ENCODE measurements at regions not wholly inside any gene's neighbourhood (a gene's known extent, or its start where the extent isn't known, plus 50 kb on each side); places are given as distances from the start of the nearest gene placed in this dataset.
"Not testable (repeated sequence)": the region's sequence is repeated elsewhere in the genome, so short reads cannot be mapped to it uniquely, and the experiment has no call there.

DNA sequence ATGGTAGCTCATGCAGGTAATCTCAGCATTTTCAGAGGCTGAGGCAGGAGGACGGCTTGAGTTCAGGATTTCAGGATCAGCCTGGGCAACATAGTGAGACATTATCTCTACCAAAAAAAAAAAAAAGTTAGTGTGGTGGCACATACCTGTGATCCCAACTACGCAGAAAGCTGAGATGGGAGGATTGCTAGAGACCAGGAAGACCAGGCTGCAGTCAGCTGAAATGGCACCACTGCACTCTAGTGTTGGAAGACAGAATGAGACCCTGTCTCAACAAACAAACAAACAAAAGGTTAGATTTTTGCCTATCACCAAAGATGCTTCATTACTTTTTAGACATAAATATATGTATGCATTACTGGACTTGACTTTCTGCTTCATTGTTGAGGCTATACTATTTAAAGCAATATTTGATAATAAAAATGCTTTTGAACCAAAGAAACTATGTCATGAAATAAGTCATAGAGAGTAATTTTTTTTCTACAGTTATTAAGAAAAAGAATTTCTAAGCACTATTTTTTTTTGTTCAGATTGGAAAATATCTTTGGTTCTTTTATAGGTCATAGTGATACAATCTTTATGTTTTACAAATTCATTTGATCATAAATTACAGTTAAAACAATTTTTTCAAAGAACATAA is 1180.1 kb upstream of the ATXN8OS start:
- no peak for DNase-seq

DNA sequence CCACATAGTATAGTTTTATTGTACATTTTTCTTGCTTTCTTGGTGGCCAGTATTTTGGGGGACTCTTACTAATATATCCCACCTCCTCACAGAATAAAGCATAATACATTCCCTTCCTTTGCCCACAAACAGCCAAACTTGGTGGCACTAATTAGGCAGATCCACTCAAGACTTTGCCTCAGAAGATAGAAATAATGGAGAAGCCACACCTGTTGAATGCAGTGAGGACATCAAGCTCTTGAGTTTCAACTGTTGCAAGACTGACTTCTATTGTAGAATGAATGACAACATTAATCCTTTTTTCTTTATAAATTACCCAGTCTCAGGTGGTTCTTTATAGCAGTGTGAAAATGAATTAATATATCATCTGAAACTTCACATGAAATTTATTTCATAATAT is 1183.6 kb upstream of the ATXN8OS start:
- DNase-seq = no peak

DNA sequence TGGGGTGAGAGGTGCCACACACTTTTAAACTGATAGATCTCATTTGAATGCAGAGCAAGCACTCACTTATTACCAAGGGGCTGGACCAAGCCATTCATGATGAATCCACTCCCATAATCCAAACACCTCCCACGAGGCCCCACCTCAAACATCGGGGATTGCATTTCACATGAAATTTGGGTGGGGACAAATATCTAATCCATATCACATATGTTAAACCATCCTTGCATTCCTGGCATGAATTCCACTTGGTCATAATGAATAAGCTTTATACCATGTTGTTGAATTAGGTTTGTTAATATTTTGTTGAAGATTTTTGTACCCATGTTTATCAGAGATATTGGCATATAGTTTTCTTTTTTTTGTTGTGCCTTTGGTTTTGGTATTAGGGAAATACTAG is 1198.7 kb upstream of the ATXN8OS start:
- DNase-seq = no peak

DNA sequence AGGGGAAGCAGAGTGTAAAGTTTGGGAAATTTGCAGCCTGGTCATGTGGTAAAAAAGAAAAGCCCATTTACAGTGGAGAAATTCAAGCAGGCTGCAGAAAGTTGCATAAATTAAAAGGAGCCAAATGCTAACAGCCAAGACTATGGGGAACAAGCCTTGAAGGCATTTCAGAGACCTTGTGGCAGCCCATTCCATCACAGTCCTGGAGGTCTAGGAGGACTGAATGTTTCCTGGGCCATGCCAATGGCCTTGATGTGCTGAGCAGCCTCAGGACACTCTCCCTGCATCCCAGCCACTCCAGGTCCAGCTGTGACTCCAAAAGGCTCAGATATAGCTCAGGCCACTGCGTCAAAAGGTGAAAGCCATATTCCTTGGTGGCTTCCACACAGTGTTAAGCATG is 1202.4 kb upstream of the ATXN8OS start:
- DNase-seq = no peak

DNA sequence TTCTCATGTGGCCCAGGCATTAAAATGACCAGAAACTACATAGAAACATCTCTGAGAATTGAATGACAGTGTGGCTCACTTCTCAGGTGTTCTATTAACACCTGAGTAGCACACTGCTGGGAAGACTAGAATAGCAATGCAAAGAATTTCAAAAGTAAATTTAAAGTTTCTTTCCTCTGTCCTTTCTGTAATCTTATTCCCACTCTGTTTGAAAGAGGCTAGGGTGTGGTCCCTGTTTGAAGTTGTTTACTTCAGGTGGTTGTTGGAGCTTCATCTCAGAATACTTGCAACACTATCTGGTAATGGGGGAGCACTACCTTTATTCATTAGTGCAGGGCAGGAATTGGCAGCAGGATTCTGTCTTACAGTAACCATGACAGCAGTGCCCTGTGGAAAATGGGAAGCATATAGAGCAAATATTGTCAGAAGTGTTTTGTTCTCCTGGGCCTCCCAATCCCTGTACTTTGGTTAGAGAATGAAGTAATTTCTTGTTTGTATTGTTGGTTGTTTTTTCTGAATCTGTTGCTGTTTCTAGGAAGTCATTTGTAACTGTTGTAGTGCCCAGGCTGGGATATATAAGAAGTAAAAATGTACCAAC is 1210.2 kb upstream of the ATXN8OS start:
- DNase-seq = no peak

DNA sequence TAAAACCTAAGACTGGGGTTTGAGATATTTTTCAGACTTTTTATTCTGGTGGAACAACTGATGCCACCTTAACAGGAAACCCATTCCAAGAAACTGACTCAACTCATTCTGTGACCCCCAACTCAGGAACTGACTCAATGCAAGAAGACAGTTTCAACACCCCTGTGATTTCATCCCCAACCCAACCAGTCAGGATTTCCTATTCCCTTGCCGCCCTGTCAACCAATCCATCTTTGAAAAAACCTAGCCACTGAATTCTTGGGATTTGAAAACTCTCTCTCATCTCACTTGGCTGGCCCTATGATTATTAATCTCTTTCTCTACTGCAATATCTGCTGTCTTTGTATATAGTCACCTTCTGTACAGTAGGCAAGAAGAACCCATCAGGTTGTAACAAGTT is 1211.9 kb upstream of the ATXN8OS start:
- DNase-seq = no peak

DNA sequence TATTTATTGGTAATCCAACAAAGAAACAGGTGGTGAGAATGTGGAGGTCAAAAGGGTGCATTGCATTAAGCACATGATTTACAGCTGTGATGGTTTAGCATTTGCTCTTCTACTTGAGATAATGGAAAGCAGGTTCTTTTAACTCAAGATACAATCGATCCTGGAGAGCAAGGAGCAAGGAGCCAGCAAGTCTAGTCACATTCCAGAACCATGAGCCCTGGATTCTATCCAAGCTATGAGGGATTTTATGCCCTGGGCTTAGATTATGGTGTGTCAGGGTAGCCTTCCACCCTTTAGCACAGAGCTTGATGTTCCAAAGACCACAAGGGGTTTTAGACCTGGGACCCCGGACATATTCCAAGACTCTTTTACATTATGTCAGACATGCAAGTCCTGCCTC is 1213.9 kb upstream of the ATXN8OS start:
- DNase-seq = not testable (repeated sequence)

DNA sequence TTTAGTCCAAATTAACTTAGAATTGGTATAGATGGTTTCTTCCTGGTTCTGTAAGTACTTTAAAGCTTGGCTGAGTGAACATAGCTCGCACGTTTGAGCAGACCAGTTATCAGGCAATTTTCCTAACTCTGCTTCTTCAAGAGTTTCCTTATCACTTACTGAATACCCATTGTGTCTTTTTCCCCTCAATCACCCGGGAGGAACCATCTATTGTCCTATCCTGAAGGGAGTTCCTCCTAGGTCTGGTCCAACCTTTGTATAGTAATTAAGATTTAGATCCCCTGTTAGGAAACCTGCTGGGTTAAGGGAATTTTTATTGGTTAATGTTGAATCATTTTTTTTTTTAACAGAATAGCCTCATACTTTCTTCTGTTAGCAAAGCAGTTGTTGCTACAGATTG is 1215.0 kb upstream of the ATXN8OS start:
- DNase-seq = not testable (repeated sequence)

DNA sequence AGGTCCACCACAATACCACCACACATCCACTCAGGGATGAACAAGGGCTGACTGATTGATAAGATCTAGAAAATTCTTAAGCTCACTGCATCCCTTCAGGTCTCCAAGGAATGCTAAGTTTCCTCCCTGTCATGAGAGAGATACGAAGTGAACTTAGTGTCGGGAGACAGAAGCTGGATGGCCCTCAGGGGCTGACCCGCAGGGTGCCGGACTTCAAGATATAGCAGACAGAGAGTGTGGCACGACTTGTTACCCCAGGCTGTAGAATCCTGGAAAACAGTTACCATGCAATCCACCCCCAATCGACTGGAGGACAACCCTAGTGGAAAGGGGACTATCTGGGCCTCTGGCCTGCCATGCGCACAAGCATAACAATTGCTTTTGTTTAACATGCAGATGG is 1217.5 kb upstream of the ATXN8OS start:
- not testable (repeated sequence) for DNase-seq

DNA sequence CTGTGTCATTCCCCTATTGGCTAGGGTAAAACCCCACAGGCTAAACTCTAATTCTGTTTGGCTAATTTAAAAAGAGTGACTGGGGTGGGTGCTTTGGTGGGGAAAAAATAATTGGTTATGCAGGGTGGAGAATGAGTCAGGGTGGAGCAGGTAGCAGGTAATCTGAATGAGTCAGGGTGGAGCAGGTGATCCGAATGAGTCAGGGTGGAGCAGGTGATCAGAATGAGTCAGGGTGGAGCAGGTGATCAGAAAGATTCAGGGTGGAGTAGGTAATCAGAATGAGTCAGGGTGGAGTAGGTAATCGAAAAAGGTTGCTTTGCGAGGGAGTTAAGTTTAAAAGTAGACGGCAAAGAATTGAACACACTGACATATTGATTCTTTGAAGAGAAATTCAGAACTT is 1218.8 kb upstream of the ATXN8OS start:
- DNase-seq = no peak

DNA sequence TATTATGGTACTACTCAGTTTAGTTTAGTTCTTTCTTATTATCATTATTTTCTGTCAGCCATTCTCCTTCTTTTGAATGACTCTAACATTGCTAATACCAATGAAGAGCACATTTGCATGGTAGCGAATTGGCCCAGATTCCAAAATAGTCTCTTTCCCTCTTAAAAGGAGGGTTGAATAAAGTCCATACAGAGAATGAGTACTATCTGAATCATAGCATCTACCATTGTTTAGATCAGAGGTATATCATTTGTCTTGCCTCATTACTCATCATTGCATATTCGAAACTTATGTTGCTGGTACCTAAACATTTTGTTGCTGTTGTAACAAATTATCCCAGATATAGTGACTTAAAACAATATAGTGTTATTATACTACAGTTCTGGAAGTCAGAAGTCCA is 1235.3 kb upstream of the ATXN8OS start:
- no peak for DNase-seq

DNA sequence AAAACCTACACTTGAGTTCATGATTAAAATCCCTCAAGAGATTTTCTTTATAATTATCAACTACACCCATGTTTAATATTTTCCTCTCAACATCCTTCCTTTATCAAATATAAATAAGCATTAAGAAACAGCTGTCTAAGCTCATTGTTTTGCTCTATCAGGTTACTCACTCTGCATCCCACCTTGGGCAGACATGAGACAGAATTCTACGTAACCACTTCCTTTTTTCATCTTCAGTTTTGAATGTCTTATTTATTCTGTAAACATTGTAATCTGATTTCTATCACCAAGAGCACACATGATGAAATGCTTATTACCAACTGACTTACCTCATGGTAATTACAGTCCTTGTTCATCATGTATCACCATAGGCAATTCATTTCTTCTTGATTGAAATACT is 1256.6 kb upstream of the ATXN8OS start:
- DNase-seq = no peak

DNA sequence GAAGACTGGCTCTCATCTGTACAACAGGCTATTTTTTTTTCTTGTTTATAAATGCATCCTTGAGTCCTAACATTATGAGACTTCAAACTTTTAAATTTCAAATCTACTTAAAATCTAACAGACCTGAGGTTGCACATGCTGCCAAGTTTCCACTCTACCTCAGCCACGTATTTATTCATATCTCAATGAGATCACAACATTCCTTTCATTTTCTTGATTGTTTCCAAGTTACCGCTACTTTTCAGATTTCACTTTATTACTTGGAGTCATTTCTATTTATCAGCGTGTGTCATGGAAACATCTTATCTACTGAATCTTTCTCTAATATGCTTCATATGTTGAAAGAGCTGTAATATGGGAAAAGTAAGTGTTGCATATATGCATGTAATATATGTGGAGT is 1257.5 kb upstream of the ATXN8OS start:
- DNase-seq = no peak

DNA sequence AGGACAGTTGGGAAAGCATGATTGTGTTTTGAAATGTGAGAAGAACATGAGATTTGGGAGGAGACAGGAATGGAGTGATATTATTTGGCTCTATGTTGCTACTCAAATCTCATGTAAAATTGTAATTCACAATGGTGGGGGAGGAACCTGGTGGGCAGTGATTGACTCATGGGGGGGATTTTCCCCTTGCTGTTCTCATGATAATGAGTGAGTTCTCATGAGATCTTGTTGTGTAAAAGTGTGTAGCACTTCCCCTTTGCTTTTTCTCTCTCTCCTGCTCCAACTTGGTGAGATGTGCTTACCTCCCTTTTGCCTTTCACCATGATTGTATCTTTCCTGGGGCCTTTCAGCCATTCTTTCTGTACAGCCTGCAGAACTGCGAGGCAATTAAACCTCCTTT is 1261.0 kb upstream of the ATXN8OS start:
- DNase-seq = no peak

DNA sequence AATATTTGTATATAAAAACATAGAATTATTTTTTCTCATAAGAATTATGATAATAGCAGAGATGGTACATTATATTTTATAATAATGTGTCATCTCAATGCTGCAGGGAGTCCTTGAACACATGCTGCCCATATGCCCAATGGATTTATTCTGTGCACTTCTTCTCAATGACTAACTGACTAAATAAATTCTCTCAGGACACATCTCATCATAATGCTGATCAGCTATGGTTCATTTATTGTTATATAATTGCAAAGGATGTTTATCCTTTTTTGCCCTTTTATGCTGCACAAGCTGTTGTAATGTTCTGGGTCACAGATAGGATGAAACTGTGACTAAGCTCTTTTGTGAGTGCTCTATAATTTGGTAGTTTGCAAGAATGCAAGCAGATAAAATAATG is 1273.3 kb upstream of the ATXN8OS start:
- DNase-seq = no peak

DNA sequence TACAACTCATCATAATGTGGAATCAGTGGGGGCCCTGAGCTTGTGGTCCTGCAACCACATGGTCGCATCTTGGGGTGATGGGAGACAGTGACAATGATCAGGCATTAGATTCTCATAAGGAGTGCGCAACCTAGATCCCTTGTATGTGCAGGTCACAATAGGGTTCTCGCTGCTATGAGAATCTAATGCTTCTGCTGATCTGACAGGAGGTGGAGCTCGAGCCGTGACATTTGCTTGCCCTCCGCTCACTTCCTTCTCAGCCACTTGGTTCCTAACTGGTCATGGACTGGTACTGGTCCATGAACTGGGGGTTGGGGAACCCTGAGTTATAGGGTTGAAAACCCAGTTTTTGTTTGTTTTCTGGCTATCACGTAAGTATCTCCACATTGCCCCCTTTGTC is 1290.9 kb upstream of the ATXN8OS start:
- DNase-seq = no peak

DNA sequence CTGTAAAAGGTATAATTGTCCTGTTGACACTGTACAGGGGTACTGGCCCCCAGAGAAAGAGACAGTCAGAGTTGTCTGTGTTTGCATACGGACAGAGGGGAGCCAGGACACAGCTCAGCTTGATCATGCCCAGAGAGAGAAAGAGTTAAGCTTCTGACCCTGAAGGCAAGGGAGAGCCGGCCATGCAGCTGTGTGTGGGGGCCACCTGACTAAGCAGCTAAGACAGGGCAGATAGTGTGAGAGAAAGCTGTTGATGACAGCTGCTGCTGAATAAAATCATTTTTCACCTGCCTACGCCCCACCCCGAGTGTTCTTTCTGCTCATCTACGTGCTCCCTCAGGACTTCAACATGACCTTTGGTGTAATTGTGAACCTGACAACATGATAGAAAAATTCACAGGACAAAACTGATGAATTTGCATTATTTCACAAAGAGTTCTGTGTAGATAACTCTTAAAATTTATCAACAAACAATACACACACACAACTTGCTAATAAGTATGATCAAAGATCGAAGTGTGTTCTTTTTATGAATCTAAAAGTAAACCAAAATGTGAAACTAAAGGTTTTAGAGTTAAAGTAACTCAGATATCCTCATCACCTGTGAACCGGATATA is 1294.3 kb upstream of the ATXN8OS start:
- no peak for DNase-seq

DNA sequence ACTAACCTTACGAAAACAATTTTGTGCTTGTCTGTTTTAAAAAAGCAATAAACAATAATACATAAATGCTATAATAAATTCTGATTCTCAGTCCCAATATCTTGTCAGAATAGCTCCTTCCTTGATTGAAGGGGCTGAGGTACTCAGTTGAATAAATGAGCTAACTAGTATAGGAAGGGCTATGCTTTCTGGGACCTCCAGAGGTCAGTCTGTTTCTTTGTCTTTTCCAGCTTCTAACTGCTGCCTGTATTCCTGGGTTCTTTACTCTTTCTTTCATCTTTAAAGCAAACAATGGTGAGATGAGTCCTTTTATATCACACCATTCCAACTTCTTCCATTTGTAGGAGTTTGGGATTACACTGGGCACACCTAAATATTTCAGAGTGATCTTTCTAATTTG is 1297.0 kb upstream of the ATXN8OS start:
- DNase-seq = no peak

DNA sequence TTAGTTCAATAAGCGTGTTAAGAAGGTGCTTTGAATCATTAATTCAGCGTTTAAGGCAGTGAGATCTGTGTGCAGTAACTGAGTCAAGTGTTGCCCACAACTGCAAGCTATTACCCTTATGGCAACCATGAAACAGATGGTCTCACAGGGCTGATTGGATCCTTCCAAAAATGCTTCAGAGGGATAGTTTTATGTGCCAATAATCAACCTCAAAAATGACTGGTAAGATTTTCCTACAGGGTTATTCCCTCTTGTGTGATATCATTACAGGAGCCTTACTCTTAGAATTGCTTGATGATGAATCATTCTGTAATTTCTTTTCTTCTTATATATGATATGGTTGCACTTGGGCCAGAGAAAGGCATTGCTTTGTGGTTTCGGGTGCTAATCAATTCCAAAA is 1299.2 kb upstream of the ATXN8OS start:
- DNase-seq = no peak

DNA sequence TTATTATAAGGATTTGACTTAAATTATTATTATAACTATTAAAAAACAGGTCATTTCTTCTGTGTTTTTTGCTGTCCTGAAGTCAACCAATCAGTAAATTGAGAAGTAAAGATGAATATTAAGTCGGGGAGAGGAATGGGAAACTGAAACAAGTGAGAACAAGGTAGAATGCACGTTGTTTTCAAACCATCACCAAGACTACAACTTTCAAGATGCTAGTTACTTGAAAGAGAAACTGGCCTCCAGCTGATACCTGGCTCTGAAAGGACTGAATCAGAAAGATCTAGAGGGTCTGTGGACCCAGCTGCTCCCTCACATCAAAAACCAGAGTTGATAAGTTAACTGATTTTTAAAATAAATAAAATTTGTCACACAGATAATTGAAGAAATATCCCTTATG is 1301.5 kb upstream of the ATXN8OS start:
- no peak for DNase-seq

DNA sequence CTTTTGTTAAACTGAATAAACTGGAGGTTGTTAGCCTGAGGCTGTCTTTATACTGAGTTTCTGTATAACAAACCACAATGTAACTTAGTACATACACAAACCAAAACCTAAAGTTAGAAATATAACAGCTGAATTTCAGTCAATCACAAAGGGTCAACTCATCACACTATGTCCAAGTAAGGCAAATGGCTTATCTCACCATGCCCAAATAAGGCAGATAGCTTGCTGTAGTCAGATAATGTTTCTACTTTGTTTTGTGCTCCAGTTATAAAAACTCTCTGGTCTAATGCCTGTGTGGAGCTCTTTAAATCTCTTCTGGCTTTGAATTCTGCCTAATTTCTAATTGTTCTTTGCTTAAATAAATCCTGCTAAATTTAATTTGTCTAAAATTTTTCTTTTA is 1323.4 kb upstream of the ATXN8OS start:
- DNase-seq = no peak

DNA sequence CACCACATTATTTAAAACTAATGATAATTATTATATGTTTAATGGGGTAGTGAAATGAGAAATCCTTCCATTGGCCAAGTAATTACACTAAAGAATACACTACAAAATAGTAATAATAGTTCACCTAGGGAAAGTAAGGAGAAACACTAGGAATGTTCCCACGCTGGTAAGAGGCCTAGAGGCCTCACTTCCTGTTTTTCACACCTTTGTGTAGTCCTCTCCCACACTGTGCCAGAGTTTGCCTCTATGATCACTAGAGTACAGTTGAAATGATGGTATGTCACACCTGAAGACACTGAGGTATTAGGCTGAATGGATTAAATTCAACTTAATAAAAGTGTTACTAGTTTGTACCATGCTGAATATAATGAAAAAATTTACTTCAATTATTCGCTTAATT is 1348.0 kb upstream of the ATXN8OS start:
- DNase-seq = no peak

DNA sequence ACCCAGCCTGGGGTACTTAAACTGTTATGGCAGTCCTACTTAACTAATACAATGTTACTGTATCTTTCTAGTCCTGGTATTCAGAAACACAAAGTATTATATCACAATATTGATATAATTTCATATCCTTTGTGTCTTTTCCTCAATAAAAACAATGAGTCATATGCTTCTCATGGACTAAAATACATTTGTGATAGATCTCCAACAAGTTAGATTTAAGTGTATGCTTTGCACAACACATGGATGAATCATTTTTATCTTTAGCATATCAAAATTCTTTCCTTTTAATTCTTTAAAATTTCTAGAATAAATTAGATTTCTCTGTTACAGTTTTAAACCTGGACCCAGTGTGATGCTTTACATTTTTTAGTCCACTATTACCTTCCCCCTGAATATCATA is 1357.8 kb upstream of the ATXN8OS start:
- DNase-seq = no peak

DNA sequence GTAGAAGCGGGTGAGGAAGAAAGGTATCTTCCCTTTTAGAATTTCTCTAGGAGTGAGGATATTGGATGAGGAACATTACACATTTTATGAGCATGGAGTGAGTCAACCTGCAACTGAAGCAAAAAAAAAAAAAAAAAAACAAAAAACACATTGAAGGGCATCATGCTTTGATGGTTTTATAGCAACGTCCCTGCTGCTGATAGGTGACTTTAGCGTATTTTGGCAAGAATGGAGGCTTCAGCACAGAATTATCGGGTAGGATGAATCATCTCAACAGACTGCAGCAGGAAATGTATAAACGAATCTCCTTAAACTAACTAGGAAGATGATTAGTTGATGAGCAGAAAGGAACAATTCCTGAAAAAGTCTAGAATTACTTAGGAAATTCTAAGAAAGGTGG is 1359.6 kb upstream of the ATXN8OS start:
- no peak for DNase-seq

DNA sequence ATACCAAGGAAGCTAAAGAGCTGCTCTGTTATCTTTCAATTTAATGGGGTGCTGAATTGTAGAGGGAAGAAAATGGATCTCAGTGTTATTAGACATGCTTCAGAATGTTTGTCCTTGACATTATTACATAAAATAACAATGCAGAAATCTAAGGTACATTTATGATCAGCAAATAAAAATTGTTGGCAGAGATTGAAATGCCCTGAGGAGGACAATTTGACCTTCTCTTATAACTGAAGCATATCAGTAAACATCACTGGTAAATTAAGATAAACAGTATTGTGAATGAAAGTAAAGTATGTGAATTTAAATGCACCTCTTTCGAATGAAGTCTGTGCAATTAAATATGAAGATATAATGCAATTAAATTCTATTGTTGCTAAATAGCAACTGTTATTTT is 1362.1 kb upstream of the ATXN8OS start:
- DNase-seq = no peak

All from NCI-H774 (cell line).